GM23338 (cell line): ENCODE measurements at regions not wholly inside any gene's neighbourhood (a gene's known extent, or its start where the extent isn't known, plus 50 kb on each side); places are given as distances from the start of the nearest gene placed in this dataset.

Experiments used
- ATAC-seq: fragments of 200-7000 bp; cut with Tn5 transposase; 3 replicates; pipeline ENCODE4 v1.9.1; 2020
- DNase-seq: peaks from one replicate; pipeline ENCODE4 v3.0.0-alpha.2; 2015; ENCODE audit warnings: low spot score
- H2AFZ ChIP-seq: fragments of 200-600 bp; sonication (generic); 2 replicates; pipeline ENCODE4 v1.8.0; 2016; ENCODE audit warnings: antibody characterized with exemption, mild to moderate bottlenecking, moderate library complexity
- H3F3A ChIP-seq: fragments of 200-600 bp; sonication (generic); replicated peaks from 2 replicates; pipeline ENCODE4 v1.8.0; 2017; ENCODE audit warnings: antibody characterized with exemption, mixed run types, low read depth
- H3K27ac ChIP-seq: fragments of 200-600 bp; sonication (generic); 2 replicates; pipeline ENCODE4 v1.6.1; 2016; ENCODE audit warnings: low read depth
- H3K27me3 ChIP-seq: fragments of 200-600 bp; sonication (generic); 2 replicates; pipeline ENCODE4 v1.8.0; 2016; ENCODE audit warnings: mild to moderate bottlenecking, mixed run types, moderate library complexity; ENCODE audit not compliant: insufficient read depth
- H3K36me3 ChIP-seq: fragments of 200-600 bp; sonication (generic); 2 replicates; pipeline ENCODE4 v1.8.0; 2016; ENCODE audit warnings: mild to moderate bottlenecking; ENCODE audit not compliant: insufficient read depth
- H3K4me1 ChIP-seq: fragments of 200-600 bp; sonication (generic); 2 replicates; pipeline ENCODE4 v1.8.0; 2016; ENCODE audit warnings: mild to moderate bottlenecking, moderate library complexity; ENCODE audit not compliant: insufficient read depth
- H3K4me2 ChIP-seq: fragments of 200-600 bp; sonication (generic); 2 replicates; pipeline ENCODE4 v1.7.1; 2017; ENCODE audit warnings: mixed run types
- H3K4me3 ChIP-seq: fragments of 200-600 bp; sonication (generic); 2 replicates; pipeline ENCODE4 v1.6.1; 2016; ENCODE audit warnings: mixed run types
- H3K79me2 ChIP-seq: fragments of 200-600 bp; sonication (generic); replicated peaks from 2 replicates; pipeline ENCODE4 v1.8.0; 2017; ENCODE audit warnings: mild to moderate bottlenecking; ENCODE audit not compliant: insufficient read depth
- H3K9me2 ChIP-seq: fragments of 200-600 bp; sonication (generic); 2 replicates; pipeline ENCODE4 v1.8.0; 2017; ENCODE audit not compliant: insufficient read depth
- H4K20me1 ChIP-seq: fragments of 200-600 bp; sonication (generic); replicated peaks from 2 replicates; pipeline ENCODE4 v1.8.0; 2017; ENCODE audit warnings: mild to moderate bottlenecking; ENCODE audit not compliant: insufficient read depth
- H3K27ac Mint-ChIP-seq: 2 replicates; pipeline ENCODE4 v1.8.0; 2020; ENCODE audit warnings: inconsistent platforms, mild to moderate bottlenecking, moderate library complexity, mixed read lengths
- H3K27me3 Mint-ChIP-seq: 3 replicates; pipeline ENCODE4 v1.8.0; 2022; ENCODE audit warnings: low read depth, mild to moderate bottlenecking, moderate library complexity, mixed read lengths, inconsistent platforms; ENCODE audit not compliant: insufficient read depth, poor library complexity
- H3K36me3 Mint-ChIP-seq: 3 replicates; pipeline ENCODE4 v1.8.0; 2021; ENCODE audit warnings: low read depth, mild to moderate bottlenecking, inconsistent platforms, moderate library complexity, mixed read lengths
- H3K4me1 Mint-ChIP-seq: 3 replicates; pipeline ENCODE4 v1.8.0; 2020; ENCODE audit warnings: mild to moderate bottlenecking, inconsistent platforms, mixed read lengths
- H3K4me3 Mint-ChIP-seq: 3 replicates; pipeline ENCODE4 v1.8.0; 2021; ENCODE audit warnings: moderate library complexity, mild to moderate bottlenecking, inconsistent platforms, mixed read lengths
- H3K9me3 Mint-ChIP-seq: 3 replicates; pipeline ENCODE4 v1.8.0; 2020; ENCODE audit warnings: moderate library complexity, mild to moderate bottlenecking, inconsistent platforms, mixed read lengths
- CREB1 ChIP-seq: fragments of 250-450 bp; sonication (Bioruptor Pico); IDR thresholded peaks from 2 replicates; pipeline ENCODE4 v1.5.0; 2020; ENCODE audit warnings: low read depth, mild to moderate bottlenecking, moderate library complexity
- CTCF ChIP-seq, 2 experiments: fragments of 200-600 bp in 1 of 2; sonication (generic) in 1 of 2; conservative IDR thresholded peaks; 2 replicates each; pipeline versions ENCODE4 v1.5.1 to v1.6.1; 2016 to 2017; ENCODE audit warnings: antibody characterized with exemption in 2 of 2, low read depth in 2 of 2, mild to moderate bottlenecking in 2 of 2, moderate library complexity in 1 of 2
- ETS1 ChIP-seq: IDR thresholded peaks from 2 replicates; pipeline ENCODE4 v1.6.1; 2016; ENCODE audit warnings: antibody characterized with exemption
- EZH2 ChIP-seq: fragments of 200-600 bp; sonication (generic); IDR thresholded peaks from one replicate; pipeline ENCODE4 v1.8.0; 2017; ENCODE audit warnings: antibody characterized with exemption, mild to moderate bottlenecking, low read depth; ENCODE audit not compliant: unreplicated experiment
- EZH2phosphoT487 ChIP-seq: fragments of 200-600 bp; sonication (generic); IDR thresholded peaks from one replicate; pipeline ENCODE4 v1.8.1; 2018; ENCODE audit warnings: antibody characterized with exemption; ENCODE audit not compliant: unreplicated experiment
- STAT1 ChIP-seq: IDR thresholded peaks from one replicate; pipeline ENCODE4 v1.6.1; 2016; ENCODE audit warnings: antibody characterized with exemption; ENCODE audit not compliant: unreplicated experiment
- ZNF114 ChIP-seq: fragments of 250-450 bp; sonication (Bioruptor Pico); IDR thresholded peaks from 2 replicates; pipeline ENCODE4 v1.5.0; 2020; ENCODE audit warnings: mild to moderate bottlenecking, moderate library complexity
- TF ChIP-seq, protein P1 (sequence below): fragments of 250-450 bp; sonication (Bioruptor Pico); IDR thresholded peaks from 2 replicates; pipeline ENCODE4 v1.5.0; 2020; ENCODE audit warnings: mild to moderate bottlenecking, moderate library complexity

DNA sequence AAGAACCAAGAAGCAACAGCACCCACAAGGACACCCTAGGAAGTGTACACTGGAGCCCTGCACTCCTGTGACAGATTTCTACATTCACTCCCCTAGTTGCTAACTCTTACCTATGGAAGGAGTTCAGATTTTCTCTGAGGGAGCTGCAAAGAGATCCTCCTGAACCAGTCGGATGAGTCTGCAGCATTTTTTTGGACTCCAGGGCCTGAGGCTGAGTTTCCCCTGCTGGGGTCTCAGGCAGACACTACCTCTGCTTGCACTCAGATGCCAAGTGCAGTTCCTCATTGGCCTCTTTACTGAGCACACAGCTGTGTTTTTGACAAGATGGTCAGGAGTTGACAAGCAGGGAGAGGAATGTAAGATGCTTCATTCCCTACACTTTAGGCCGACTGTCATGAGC lies 153.2 kb upstream of the RBM19 start (continued):
- TF ChIP-seq, protein P1, sequence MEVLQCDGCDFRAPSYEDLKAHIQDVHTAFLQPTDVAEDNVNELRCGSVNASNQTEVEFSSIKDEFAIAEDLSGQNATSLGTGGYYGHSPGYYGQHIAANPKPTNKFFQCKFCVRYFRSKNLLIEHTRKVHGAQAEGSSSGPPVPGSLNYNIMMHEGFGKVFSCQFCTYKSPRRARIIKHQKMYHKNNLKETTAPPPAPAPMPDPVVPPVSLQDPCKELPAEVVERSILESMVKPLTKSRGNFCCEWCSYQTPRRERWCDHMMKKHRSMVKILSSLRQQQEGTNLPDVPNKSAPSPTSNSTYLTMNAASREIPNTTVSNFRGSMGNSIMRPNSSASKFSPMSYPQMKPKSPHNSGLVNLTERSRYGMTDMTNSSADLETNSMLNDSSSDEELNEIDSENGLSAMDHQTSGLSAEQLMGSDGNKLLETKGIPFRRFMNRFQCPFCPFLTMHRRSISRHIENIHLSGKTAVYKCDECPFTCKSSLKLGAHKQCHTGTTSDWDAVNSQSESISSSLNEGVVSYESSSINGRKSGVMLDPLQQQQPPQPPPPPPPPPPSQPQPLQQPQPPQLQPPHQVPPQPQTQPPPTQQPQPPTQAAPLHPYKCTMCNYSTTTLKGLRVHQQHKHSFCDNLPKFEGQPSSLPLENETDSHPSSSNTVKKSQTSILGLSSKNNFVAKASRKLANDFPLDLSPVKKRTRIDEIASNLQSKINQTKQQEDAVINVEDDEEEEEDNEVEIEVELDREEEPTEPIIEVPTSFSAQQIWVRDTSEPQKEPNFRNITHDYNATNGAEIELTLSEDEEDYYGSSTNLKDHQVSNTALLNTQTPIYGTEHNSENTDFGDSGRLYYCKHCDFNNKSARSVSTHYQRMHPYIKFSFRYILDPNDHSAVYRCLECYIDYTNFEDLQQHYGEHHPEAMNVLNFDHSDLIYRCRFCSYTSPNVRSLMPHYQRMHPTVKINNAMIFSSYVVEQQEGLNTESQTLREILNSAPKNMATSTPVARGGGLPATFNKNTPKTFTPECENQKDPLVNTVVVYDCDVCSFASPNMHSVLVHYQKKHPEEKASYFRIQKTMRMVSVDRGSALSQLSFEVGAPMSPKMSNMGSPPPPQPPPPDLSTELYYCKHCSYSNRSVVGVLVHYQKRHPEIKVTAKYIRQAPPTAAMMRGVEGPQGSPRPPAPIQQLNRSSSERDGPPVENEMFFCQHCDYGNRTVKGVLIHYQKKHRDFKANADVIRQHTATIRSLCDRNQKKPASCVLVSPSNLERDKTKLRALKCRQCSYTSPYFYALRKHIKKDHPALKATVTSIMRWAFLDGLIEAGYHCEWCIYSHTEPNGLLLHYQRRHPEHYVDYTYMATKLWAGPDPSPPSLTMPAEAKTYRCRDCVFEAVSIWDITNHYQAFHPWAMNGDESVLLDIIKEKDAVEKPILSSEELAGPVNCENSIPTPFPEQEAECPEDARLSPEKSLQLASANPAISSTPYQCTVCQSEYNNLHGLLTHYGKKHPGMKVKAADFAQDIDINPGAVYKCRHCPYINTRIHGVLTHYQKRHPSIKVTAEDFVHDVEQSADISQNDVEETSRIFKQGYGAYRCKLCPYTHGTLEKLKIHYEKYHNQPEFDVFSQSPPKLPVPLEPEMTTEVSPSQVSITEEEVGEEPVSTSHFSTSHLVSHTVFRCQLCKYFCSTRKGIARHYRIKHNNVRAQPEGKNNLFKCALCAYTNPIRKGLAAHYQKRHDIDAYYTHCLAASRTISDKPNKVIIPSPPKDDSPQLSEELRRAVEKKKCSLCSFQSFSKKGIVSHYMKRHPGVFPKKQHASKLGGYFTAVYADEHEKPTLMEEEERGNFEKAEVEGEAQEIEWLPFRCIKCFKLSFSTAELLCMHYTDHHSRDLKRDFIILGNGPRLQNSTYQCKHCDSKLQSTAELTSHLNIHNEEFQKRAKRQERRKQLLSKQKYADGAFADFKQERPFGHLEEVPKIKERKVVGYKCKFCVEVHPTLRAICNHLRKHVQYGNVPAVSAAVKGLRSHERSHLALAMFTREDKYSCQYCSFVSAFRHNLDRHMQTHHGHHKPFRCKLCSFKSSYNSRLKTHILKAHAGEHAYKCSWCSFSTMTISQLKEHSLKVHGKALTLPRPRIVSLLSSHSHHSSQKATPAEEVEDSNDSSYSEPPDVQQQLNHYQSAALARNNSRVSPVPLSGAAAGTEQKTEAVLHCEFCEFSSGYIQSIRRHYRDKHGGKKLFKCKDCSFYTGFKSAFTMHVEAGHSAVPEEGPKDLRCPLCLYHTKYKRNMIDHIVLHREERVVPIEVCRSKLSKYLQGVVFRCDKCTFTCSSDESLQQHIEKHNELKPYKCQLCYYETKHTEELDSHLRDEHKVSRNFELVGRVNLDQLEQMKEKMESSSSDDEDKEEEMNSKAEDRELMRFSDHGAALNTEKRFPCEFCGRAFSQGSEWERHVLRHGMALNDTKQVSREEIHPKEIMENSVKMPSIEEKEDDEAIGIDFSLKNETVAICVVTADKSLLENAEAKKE (CRISPR knock-in tag), result no peak
- TF ChIP-seq EZH2phosphoT487, result no peak
- no peak for TF ChIP-seq CREB1 (CRISPR knock-in tag)
- TF ChIP-seq ETS1, result no peak
- TF ChIP-seq CTCF (conservative IDR thresholded peaks at IDR 0.05; ENCODE audit: low read depth in 2 of 2), result no peak
- TF ChIP-seq EZH2, result no peak

- ATAC-seq, result no peak
- H3K4me3 Mint-ChIP-seq, result no peak overlapping the region
- no peaks in the 10 kb centered on the region for H3K79me2 ChIP-seq
- H2AFZ ChIP-seq, result no peak overlapping the region
- H3F3A ChIP-seq, result no peaks in the 10 kb centered on the region
- peaks cover 4% of the 10 kb centered on the region; the same call in 2 of the 3 replicates for H3K36me3 Mint-ChIP-seq
- no peaks in the 10 kb centered on the region for H3K27me3 Mint-ChIP-seq
- no peak overlapping the region for H3K27ac Mint-ChIP-seq
- H3K4me1 ChIP-seq, result no peaks in the 10 kb centered on the region
- no peaks in the 10 kb centered on the region for H3K36me3 ChIP-seq
- peaks cover 36% of the 10 kb centered on the region for H3K9me3 Mint-ChIP-seq
- no peaks in the 10 kb centered on the region for H3K27me3 ChIP-seq
- no peak overlapping the region for H3K27ac ChIP-seq
- H3K4me2 ChIP-seq, result no peak overlapping the region
- no peak for DNase-seq
- no peaks in the 10 kb centered on the region; the same call in 2 of the 3 replicates for H3K4me1 Mint-ChIP-seq
- no peaks in the 10 kb centered on the region for H3K9me2 ChIP-seq
- H4K20me1 ChIP-seq, result no peaks in the 10 kb centered on the region
- H3K4me3 ChIP-seq, result no peak overlapping the region
- no peak for TF ChIP-seq ZNF114 (CRISPR knock-in tag)
- no peak for TF ChIP-seq CTCF (conservative IDR thresholded peaks at IDR 0.05; ENCODE audit: low read depth in 2 of 2)
- no peak for TF ChIP-seq STAT1
These were observed 130.3 kb upstream of the RBM19 start for GRCh38 chr12:114096461-114096860.
